HEK293T (cell line): ENCODE measurements at regions not wholly inside any gene's neighbourhood (a gene's known extent, or its start where the extent isn't known, plus 50 kb on each side); places are given as distances from the start of the nearest gene placed in this dataset.

ENCODE experiments used
- CTCF ChIA-PET: fragments of 350-600 bp; formaldehyde crosslinking; extraction: SDS; loops from one replicate; lab custom pipeline; 2021; ENCODE audit warnings: antibody characterized with exemption, inconsistent platforms; lab: Yijun Ruan, JAX
- POLR2A ChIA-PET: fragments of 350-600 bp; formaldehyde crosslinking; extraction: SDS; loops from one replicate; lab custom pipeline; 2020; ENCODE audit warnings: antibody characterized with exemption, inconsistent platforms; lab: Yijun Ruan, JAX
- DNase-seq: peaks from one replicate; pipeline ENCODE4 v3.0.0; 2012; ENCODE audit warnings: mixed read lengths; ENCODE audit errors: extremely low spot score
- ARNT ChIP-seq: fragments of 450-650 bp; IDR thresholded peaks from 2 replicates; pipeline ENCODE4 v1.6.1; 2017; ENCODE audit warnings: mild to moderate bottlenecking
- BHLHE40 ChIP-seq: fragments of 450-650 bp; IDR thresholded peaks from 2 replicates; pipeline ENCODE4 v1.6.1; 2016; ENCODE audit warnings: mild to moderate bottlenecking, moderate library complexity, borderline replicate concordance
- CTBP1 ChIP-seq: fragments of 450-650 bp; IDR thresholded peaks from 2 replicates; pipeline ENCODE4 v1.6.1; 2016; ENCODE audit warnings: borderline replicate concordance
- ELF4 ChIP-seq: fragments of 450-650 bp; IDR thresholded peaks from 2 replicates; pipeline ENCODE4 v1.6.1; 2017; ENCODE audit warnings: antibody characterized with exemption
- FOXA1 ChIP-seq: fragments of 450-650 bp; IDR thresholded peaks from 2 replicates; pipeline ENCODE4 v1.6.1; 2016; ENCODE audit warnings: mild to moderate bottlenecking
- FOXK2 ChIP-seq: fragments of 450-650 bp; IDR thresholded peaks from 2 replicates; pipeline ENCODE4 v1.6.1; 2016; ENCODE audit warnings: mild to moderate bottlenecking
- FOXM1 ChIP-seq: fragments of 450-650 bp; IDR thresholded peaks from 2 replicates; pipeline ENCODE4 v1.6.1; 2017; ENCODE audit warnings: mild to moderate bottlenecking, borderline replicate concordance
- HDGF ChIP-seq: fragments of 450-650 bp; IDR thresholded peaks from 2 replicates; pipeline ENCODE4 v1.6.1; 2017; ENCODE audit warnings: antibody characterized with exemption, borderline replicate concordance
- L3MBTL2 ChIP-seq: fragments of 450-650 bp; conservative IDR thresholded peaks from 2 replicates; pipeline ENCODE4 v1.6.1; 2016; ENCODE audit warnings: mild to moderate bottlenecking
- LEF1 ChIP-seq: fragments of 450-650 bp; IDR thresholded peaks from 2 replicates; pipeline ENCODE4 v1.6.1; 2017; ENCODE audit warnings: mild to moderate bottlenecking, borderline replicate concordance
- NFRKB ChIP-seq: fragments of 450-650 bp; IDR thresholded peaks from 2 replicates; pipeline ENCODE4 v1.6.1; 2016; ENCODE audit warnings: mild to moderate bottlenecking, moderate library complexity
- PKNOX1 ChIP-seq: fragments of 450-650 bp; IDR thresholded peaks from 2 replicates; pipeline ENCODE4 v1.6.1; 2016
- SP1 ChIP-seq: fragments of 450-650 bp; IDR thresholded peaks from 2 replicates; pipeline ENCODE4 v1.6.1; 2017
- SUZ12 ChIP-seq: fragments of 450-650 bp; IDR thresholded peaks from 2 replicates; pipeline ENCODE4 v1.6.1; 2016; ENCODE audit warnings: mild to moderate bottlenecking
- TARDBP ChIP-seq: fragments of 450-650 bp; IDR thresholded peaks from 2 replicates; pipeline ENCODE4 v1.6.1; 2016
- ZNF384 ChIP-seq: fragments of 450-650 bp; IDR thresholded peaks from 2 replicates; pipeline ENCODE4 v1.6.1; 2016

GRCh38 chr12:116434155-116435011, 124.8 kb upstream of the MAP1LC3B2 start:
- TF ChIP-seq LEF1 (no peak), SP1 (no peak), TARDBP (no peak), SUZ12 (no peak), NFRKB (no peak), FOXM1 (no peak), BHLHE40 (no peak), L3MBTL2 (no peak), ZNF384 (no peak), ELF4 (no peak), CTBP1 (no peak), HDGF (no peak)
- ChIA-PET CTCF (interaction anchor here (0.9 kb wide), 1 partner anchor 50 kb away, joined by 3 read pairs; no protein-coding TSS in a partner anchor), POLR2A (no interaction called here)
- DNase-seq = no peak

- no peak for TF ChIP-seq FOXK2
- ChIA-PET CTCF (no interaction called here), POLR2A (no interaction called here)
- no peak for DNase-seq
These were observed 123.2 kb upstream of the MAP1LC3B2 start for GRCh38 chr12:116435984-116436383.

GRCh38 chr12:116436561-116437249, 122.5 kb upstream of the MAP1LC3B2 start:
- POLR2A ChIA-PET = no interaction called here
- no peak for TF ChIP-seq PKNOX1
- TF ChIP-seq FOXK2 = no peak
- no peak for TF ChIP-seq FOXM1
- no peak for TF ChIP-seq SP1
- TF ChIP-seq ELF4 = no peak
- TF ChIP-seq FOXA1 = no peak
- TF ChIP-seq L3MBTL2 = no peak
- TF ChIP-seq NFRKB = no peak
- TF ChIP-seq TARDBP = no peak
- no peak for TF ChIP-seq ARNT
- no peak for TF ChIP-seq ZNF384
- no peak for TF ChIP-seq HDGF
- no peak for TF ChIP-seq SUZ12
- no peak for TF ChIP-seq LEF1
- no peak for TF ChIP-seq CTBP1
- no peak for TF ChIP-seq BHLHE40
- no peak for DNase-seq
- CTCF ChIA-PET = no interaction called here

GRCh38 chr12:116441292-116441691, 117.9 kb upstream of the MAP1LC3B2 start:
- CTCF ChIA-PET = no interaction called here
- TF ChIP-seq FOXM1 (no peak), L3MBTL2 (no peak), ZNF384 (no peak), CTBP1 (no peak), SP1 (no peak), SUZ12 (no peak)
- no peak for DNase-seq
- POLR2A ChIA-PET = no interaction called here

- POLR2A ChIA-PET = interaction anchor here (0.7 kb wide), 1 partner anchor 185 kb away, joined by 3 read pairs; no protein-coding TSS in a partner anchor
- no peak for DNase-seq
- CTCF ChIA-PET = interaction anchor here (0.6 kb wide), 1 partner anchor 62 kb away, joined by 4 read pairs; no protein-coding TSS in a partner anchor
- TF ChIP-seq LEF1 (no peak), NFRKB (no peak), ARNT (no peak), L3MBTL2 (no peak), SP1 (no peak), TARDBP (no peak), ZNF384 (no peak)
These were observed 116.9 kb upstream of the MAP1LC3B2 start for GRCh38 chr12:116442304-116442703.

- TF ChIP-seq ARNT = no peak
- TF ChIP-seq HDGF = no peak
- TF ChIP-seq FOXM1 = no peak
- no peak for DNase-seq
- ChIA-PET CTCF (no interaction called here), POLR2A (interaction anchor here (0.7 kb wide), 1 partner anchor 186 kb away, joined by 3 read pairs; no protein-coding TSS in a partner anchor)
These were observed 116.2 kb upstream of the MAP1LC3B2 start for GRCh38 chr12:116442946-116443345.

- POLR2A ChIA-PET = no interaction called here
- no peak for DNase-seq
- CTCF ChIA-PET = no interaction called here
- no peak for TF ChIP-seq CTBP1
- TF ChIP-seq NFRKB = no peak
- TF ChIP-seq FOXM1 = no peak
- TF ChIP-seq FOXA1 = no peak
- TF ChIP-seq PKNOX1 = no peak
- TF ChIP-seq TARDBP = no peak
- no peak for TF ChIP-seq SUZ12
- TF ChIP-seq ELF4 = no peak
- no peak for TF ChIP-seq ARNT
- no peak for TF ChIP-seq L3MBTL2
- TF ChIP-seq LEF1 = no peak
- no peak for TF ChIP-seq SP1
- TF ChIP-seq BHLHE40 = no peak
- TF ChIP-seq HDGF = no peak
- no peak for TF ChIP-seq ZNF384
- no peak for TF ChIP-seq FOXK2
These were observed 115.2 kb upstream of the MAP1LC3B2 start for GRCh38 chr12:116443821-116444589.
